K562 (cell line): ENCODE measurements at regions not wholly inside any gene's neighbourhood (a gene's known extent, or its start where the extent isn't known, plus 50 kb on each side); places are given as distances from the start of the nearest gene placed in this dataset.

Experiments
- ATAC-seq: fragments of 200-7000 bp; cut with Tn5 transposase; 3 replicates; pipeline ENCODE4 v1.9.1; 2020; ENCODE audit warnings: moderate library complexity
- BruUV-seq: library from RNA; stranded (reverse); fragments of 400-500 nt; replicated peaks from 2 replicates; lab custom pipeline; 2021; lab: Mats Ljungman, UMichigan
- CTCF ChIA-PET: fragments of 300-600 bp; formaldehyde crosslinking; extraction: SDS; loops from one replicate; lab custom pipeline; 2021; ENCODE audit warnings: low intra/inter-chr PET ratio; lab: Yijun Ruan, JAX
- POLR2A ChIA-PET: fragments of 300-600, 350-650 bp; sonication (Branson Sonifier 250); formaldehyde crosslinking; extraction: SDS; loops from one replicate; lab custom pipeline; 2021; ENCODE audit warnings: antibody characterized with exemption, inconsistent platforms; lab: Yijun Ruan, JAX
- DNase-seq, 4 experiments: peaks; one replicate each; pipeline versions ENCODE4 v3.0.0 to v3.0.0-alpha.2; 2011 to 2018; ENCODE audit warnings: low spot score in 3 of 4, mixed read lengths in 3 of 4; ENCODE audit errors: extremely low read depth in 1 of 4
- FAIRE-seq: peaks from 2 replicates; lab custom pipeline; 2011; peaks lifted over from hg19 to GRCh38; lab: Jason Lieb, UNC
- H2AFZ ChIP-seq: 2 replicates; pipeline ENCODE4 v1.6.0; 2011; ENCODE audit warnings: low read depth, low read length, control low read depth, inconsistent platforms
- H3K27ac ChIP-seq: fragments of 200-600 bp; 3 replicates; pipeline ENCODE4 v1.8.0; 2011; ENCODE audit warnings: low read depth, mild to moderate bottlenecking, control low read depth, inconsistent platforms, low read length, moderate library complexity, mixed read lengths; ENCODE audit errors: extremely low read depth
- H3K27me3 ChIP-seq, 2 experiments: fragments of 300-600 bp in 1 of 2; 2 replicates in 1 of 2; 3 replicates in 1 of 2; pipeline versions ENCODE4 v1.6.0 to v1.8.0; 2011; ENCODE audit warnings: inconsistent platforms in 2 of 2, low read length in 2 of 2, mild to moderate bottlenecking in 1 of 2, mixed read lengths in 1 of 2, moderate library complexity in 1 of 2; ENCODE audit not compliant: control insufficient read depth in 2 of 2, insufficient read depth in 2 of 2
- H3K36me3 ChIP-seq: fragments of 300-600 bp; 3 replicates; pipeline ENCODE4 v1.8.0; 2011; ENCODE audit warnings: mild to moderate bottlenecking, low read length, inconsistent platforms; ENCODE audit not compliant: control insufficient read depth, insufficient read depth
- H3K4me1 ChIP-seq, 2 experiments: fragments of 200-600 bp in 1 of 2; replicated peaks in 1 of 2; 2 replicates in 1 of 2; 3 replicates in 1 of 2; pipeline versions ENCODE4 v1.5.1 to v1.8.0; 2011; ENCODE audit warnings: inconsistent platforms in 2 of 2, low read length in 2 of 2, mild to moderate bottlenecking in 1 of 2, mixed read lengths in 1 of 2, moderate library complexity in 1 of 2; ENCODE audit not compliant: control insufficient read depth in 2 of 2, insufficient read depth in 2 of 2
- H3K4me2 ChIP-seq: 2 replicates; pipeline ENCODE4 v1.6.1; 2011; ENCODE audit warnings: low read length, control low read depth, inconsistent platforms, mixed read lengths; ENCODE audit not compliant: insufficient read depth
- H3K4me3 ChIP-seq: fragments of 200-600 bp; sonication (generic), shearing (Covaris generic); 2 replicates; pipeline ENCODE4 v1.5.1; 2016; ENCODE audit warnings: control low read depth, inconsistent platforms
- H3K79me2 ChIP-seq: fragments of 200-600 bp; 3 replicates; pipeline ENCODE4 v1.8.0; 2011; ENCODE audit warnings: low read length, inconsistent platforms; ENCODE audit not compliant: control insufficient read depth, insufficient read depth
- H3K9ac ChIP-seq, 2 experiments: 2 replicates each; pipeline versions ENCODE4 v1.6.0 to v1.6.1; 2011; ENCODE audit warnings: low read depth in 2 of 2, low read length in 2 of 2, control low read depth in 1 of 2, inconsistent platforms in 1 of 2, mild to moderate bottlenecking in 1 of 2, mixed read lengths in 1 of 2; ENCODE audit not compliant: insufficient read depth in 1 of 2
- H3K9me1 ChIP-seq: one replicate; pipeline ENCODE4 v1.6.0; 2011; ENCODE audit warnings: inconsistent platforms, mild to moderate bottlenecking, low read length, moderate library complexity; ENCODE audit not compliant: control insufficient read depth, insufficient read depth
- H3K9me3 ChIP-seq: replicated peaks from 2 replicates; pipeline ENCODE4 v1.5.1; 2011; ENCODE audit warnings: low read depth, low read length, inconsistent platforms; ENCODE audit not compliant: control insufficient read depth, insufficient read depth
- H4K20me1 ChIP-seq: replicated peaks from 2 replicates; pipeline ENCODE4 v1.6.1; 2011; ENCODE audit warnings: low read length, inconsistent platforms, mixed read lengths; ENCODE audit not compliant: control insufficient read depth, insufficient read depth
- CCNT2 ChIP-seq: IDR thresholded peaks from 2 replicates; pipeline ENCODE4 v1.6.1; 2011; ENCODE audit warnings: borderline replicate concordance, low read depth, mild to moderate bottlenecking, moderate library complexity, mixed read lengths, low read length; ENCODE audit not compliant: insufficient read length; ENCODE audit errors: extremely low read depth
- CTBP1 ChIP-seq: fragments of 450-650 bp; IDR thresholded peaks from 2 replicates; pipeline ENCODE4 v1.6.1; 2016; ENCODE audit warnings: borderline replicate concordance
- HSF4 ChIP-seq: fragments of 250-450 bp; sonication (Bioruptor Pico); IDR thresholded peaks from 2 replicates; pipeline ENCODE4 v2.1.2; 2022; ENCODE audit warnings: mild to moderate bottlenecking, moderate library complexity, borderline replicate concordance
- NCOA4 ChIP-seq: fragments of 450-650 bp; IDR thresholded peaks from 2 replicates; pipeline ENCODE4 v1.6.1; 2018; ENCODE audit warnings: mild to moderate bottlenecking; ENCODE audit not compliant: partially characterized antibody
- RBM15 ChIP-seq: fragments of 200-400 bp; formaldehyde crosslinking; IDR thresholded peaks from 2 replicates; pipeline ENCODE4 v1.6.1; 2018; ENCODE audit warnings: mild to moderate bottlenecking, low read length, moderate library complexity; ENCODE audit not compliant: insufficient read depth
- ZKSCAN1 ChIP-seq: fragments of 150-350 bp; IDR thresholded peaks from 2 replicates; pipeline ENCODE4 v1.6.1; 2016; ENCODE audit warnings: low read depth, low read length
- ZNF644 ChIP-seq: fragments of 200-800 bp; sonication (Bioruptor generic); IDR thresholded peaks from 2 replicates; pipeline ENCODE4 v1.6.1; 2016; ENCODE audit warnings: low read depth, missing genetic modification characterization, missing compliant biosample characterization
- WGBS: fragments of 100-300 bp; shearing (Covaris generic); methylation state at CpG from one replicate; pipeline ENCODE4 v1.1.6; 2016; ENCODE audit warnings: low coverage, mixed read lengths; ENCODE audit not compliant: insufficient coverage; ENCODE audit errors: missing lambda C conversion rate; 5-methylcytosine and 5-hydroxymethylcytosine counted together
- in situ Hi-C: fragments of 300-500 bp; cut with MboI; formaldehyde crosslinking; loops from 4 replicates; pipeline ENCODE4 v1.15.0; 2018; ENCODE audit warnings: inconsistent platforms, mixed read lengths
- intact Hi-C: fragments of 100-400 bp; cut with micrococcal nuclease; formaldehyde crosslinking; loops from 2 replicates; pipeline ENCODE4 v1.14.2; 2022
- TF ChIP-seq, protein P1 (sequence below): fragments of 450-650 bp; formaldehyde crosslinking; IDR thresholded peaks from 2 replicates; pipeline ENCODE4 v1.4.0; 2020; ENCODE audit warnings: mild to moderate bottlenecking, moderate library complexity
- TF ChIP-seq, protein P2 (sequence below): fragments of 200-400 bp; formaldehyde crosslinking; IDR thresholded peaks from 2 replicates; pipeline ENCODE4 v1.6.1; 2017; ENCODE audit warnings: mild to moderate bottlenecking, low read depth, low read length, moderate library complexity

DNA sequence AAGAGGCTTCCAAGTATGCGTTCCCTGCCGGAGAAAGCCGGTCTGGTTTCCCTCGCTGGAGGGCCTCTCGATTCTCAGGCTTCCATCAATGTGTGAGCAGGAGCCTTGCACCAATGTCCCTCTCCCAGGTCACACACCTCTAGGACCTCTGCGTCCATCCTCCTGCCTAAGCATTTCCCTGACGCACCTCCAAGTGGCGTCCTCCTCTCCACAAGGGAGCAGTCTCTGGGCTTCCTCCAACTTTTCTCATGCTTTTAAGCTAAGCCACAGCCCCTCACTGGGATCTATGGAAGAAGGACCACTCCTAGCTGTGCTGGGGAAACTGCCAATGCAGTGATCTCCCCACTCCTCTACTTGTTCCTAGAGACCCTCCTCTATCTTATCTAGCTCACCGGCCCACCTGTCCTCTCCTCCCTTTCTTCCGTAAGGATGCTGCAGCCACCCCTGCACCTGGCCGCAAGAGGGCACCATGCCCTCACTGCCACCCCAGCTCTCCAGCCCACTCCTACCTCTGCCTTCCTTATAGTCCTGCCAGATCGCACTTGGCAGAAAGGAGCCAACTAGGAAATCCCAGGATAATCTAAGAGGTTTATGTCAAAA is 258.7 kb downstream of the LRFN2 start (continued):
- TF ChIP-seq, protein P1, sequence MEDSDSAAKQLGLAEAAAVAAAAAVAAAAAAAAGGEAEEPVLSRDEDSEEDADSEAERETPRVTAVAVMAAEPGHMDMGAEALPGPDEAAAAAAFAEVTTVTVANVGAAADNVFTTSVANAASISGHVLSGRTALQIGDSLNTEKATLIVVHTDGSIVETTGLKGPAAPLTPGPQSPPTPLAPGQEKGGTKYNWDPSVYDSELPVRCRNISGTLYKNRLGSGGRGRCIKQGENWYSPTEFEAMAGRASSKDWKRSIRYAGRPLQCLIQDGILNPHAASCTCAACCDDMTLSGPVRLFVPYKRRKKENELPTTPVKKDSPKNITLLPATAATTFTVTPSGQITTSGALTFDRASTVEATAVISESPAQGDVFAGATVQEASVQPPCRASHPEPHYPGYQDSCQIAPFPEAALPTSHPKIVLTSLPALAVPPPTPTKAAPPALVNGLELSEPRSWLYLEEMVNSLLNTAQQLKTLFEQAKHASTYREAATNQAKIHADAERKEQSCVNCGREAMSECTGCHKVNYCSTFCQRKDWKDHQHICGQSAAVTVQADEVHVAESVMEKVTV: peak; percentile 21; the same call in 1 of the 2 replicates
- TF ChIP-seq RBM15 (no peak), CTBP1 (peak; percentile 76; the same call in 1 of the 2 replicates)

DNA sequence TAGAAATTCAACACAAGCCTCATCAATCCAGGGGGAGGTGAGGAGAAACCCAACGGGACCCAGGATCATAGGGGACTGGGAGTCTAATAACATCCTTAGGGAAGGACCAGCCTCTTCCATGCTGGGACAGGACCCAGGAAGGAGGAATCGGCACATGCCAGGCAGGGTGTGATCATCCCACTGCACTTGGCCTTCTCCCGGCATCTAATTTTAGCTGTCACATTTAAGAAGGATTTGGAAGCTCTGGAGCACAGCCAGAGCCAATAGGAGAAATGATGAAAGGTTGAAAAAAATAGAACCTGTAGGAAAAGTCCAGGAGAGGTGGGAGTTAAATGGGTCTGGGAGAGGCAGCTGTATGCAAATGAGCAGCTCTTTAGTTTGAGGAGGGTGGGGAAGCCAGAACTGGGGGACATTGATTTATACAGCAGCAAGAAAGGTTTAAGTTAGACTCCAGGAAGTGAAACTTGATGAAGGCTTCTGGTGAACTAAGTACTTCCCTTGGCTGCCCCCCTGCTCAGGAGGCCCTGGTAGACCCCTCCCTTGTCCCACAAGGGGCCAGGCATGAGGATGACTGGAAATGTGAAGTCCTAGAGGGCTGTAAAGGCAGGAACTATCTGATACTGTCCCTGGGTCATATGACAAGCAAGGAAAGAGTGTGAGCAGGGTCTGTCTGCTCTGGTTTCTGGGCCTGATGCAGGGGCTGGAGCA is 260.3 kb downstream of the LRFN2 start:
- no peaks in the 10 kb centered on the region for H3K9me1 ChIP-seq
- H4K20me1 ChIP-seq: no peaks in the 10 kb centered on the region
- no peaks in the 10 kb centered on the region for H3K4me1 ChIP-seq
- no peaks in the 10 kb centered on the region for H3K79me2 ChIP-seq
- BruUV-seq: no TSS peak
- FAIRE-seq (no peak), DNase-seq (no peak), ATAC-seq (no peak)
- WGBS: 0% methylated on average over 3 of the region's 3 CpGs
- no peak overlapping the region for H3K4me3 ChIP-seq
- no peak overlapping the region for H2AFZ ChIP-seq
- in situ Hi-C loops: no loop called here
- no peak overlapping the region for H3K9ac ChIP-seq
- no peak overlapping the region for H3K27ac ChIP-seq
- ChIA-PET POLR2A (interaction anchor here (1.2 kb wide), 1 partner anchor 93 kb away, joined by 4 read pairs; no protein-coding TSS in a partner anchor), CTCF (no interaction called here)
- H3K9me3 ChIP-seq: no peaks in the 10 kb centered on the region
- no peaks in the 10 kb centered on the region for H3K36me3 ChIP-seq
- peaks cover 0 to 16% of the 10 kb centered on the region in 2 experiments; a peak in 2 of 5 replicates for H3K27me3 ChIP-seq
- intact Hi-C loops: loop anchor here (5.0 kb wide), 1 partner anchor 700 kb away; no protein-coding TSS in a partner anchor
- H3K4me2 ChIP-seq: no peak overlapping the region
- TF ChIP-seq NCOA4 (no peak), ZKSCAN1 (no peak), ZNF644 (tag) (no peak), HSF4 (no peak), CCNT2 (no peak)
- TF ChIP-seq, protein P2, sequence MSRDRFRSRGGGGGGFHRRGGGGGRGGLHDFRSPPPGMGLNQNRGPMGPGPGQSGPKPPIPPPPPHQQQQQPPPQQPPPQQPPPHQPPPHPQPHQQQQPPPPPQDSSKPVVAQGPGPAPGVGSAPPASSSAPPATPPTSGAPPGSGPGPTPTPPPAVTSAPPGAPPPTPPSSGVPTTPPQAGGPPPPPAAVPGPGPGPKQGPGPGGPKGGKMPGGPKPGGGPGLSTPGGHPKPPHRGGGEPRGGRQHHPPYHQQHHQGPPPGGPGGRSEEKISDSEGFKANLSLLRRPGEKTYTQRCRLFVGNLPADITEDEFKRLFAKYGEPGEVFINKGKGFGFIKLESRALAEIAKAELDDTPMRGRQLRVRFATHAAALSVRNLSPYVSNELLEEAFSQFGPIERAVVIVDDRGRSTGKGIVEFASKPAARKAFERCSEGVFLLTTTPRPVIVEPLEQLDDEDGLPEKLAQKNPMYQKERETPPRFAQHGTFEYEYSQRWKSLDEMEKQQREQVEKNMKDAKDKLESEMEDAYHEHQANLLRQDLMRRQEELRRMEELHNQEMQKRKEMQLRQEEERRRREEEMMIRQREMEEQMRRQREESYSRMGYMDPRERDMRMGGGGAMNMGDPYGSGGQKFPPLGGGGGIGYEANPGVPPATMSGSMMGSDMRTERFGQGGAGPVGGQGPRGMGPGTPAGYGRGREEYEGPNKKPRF: no peak
